GM19455 (cell line): ENCODE measurements at regions not wholly inside any gene's neighbourhood (a gene's known extent, or its start where the extent isn't known, plus 50 kb on each side); places are given as distances from the start of the nearest gene placed in this dataset.

Experiments
- ATAC-seq: cut with Tn5 transposase; IDR thresholded peaks from one replicate; pipeline ENCODE4 v1.9.1; 2021; ENCODE audit not compliant: unreplicated experiment

- no peak for ATAC-seq
These were observed 392.3 kb upstream of the LRRC4C start for GRCh38 chr11:41851743-41852142.

- ATAC-seq, result no peak
These were observed 402.4 kb upstream of the LRRC4C start for GRCh38 chr11:41861838-41862237.

DNA sequence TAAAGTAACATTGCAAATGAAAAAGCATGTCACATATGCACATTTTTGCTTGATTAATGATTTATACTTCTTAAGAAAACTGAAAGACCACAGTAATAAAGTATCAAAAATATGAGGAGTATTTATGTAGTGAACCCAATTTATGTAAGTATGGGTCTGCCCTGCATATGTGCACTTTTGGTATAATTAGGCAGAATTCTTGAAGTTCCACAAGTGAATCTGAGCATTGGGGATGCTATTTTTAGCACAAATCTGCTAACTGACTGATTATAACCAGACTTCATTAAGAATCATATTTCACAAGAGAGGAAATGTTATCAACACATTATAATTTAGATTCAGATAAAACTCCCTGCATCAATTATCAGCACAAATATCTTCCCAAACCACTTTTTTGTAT is 407.1 kb upstream of the LRRC4C start:
- ATAC-seq, result no peak

GRCh38 chr11:41868606-41869005 is 409.2 kb upstream of the LRRC4C start:
- ATAC-seq, result no peak

GRCh38 chr11:41872426-41872825 is 413.0 kb upstream of the LRRC4C start:
- no peak for ATAC-seq

DNA sequence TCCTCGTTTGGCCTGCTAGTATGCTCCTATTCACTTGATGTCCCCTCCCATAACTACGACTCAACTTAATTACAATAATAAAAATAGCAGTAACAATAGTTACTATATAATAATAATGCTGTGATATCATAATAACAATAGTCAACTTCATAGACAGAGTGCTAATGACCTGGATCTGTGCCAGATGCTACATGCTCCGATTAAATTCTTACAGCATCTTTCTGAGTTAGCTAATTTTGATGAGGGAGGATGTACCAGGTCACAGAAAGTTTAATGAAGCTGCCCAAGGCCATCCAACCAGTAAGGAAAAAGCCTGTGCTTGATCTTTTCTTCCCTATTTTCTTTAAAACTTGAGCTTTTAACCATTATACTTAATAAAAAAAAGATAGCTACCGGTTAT is 413.4 kb upstream of the LRRC4C start:
- ATAC-seq, result no peak

- no peak for ATAC-seq
These were observed 418.6 kb upstream of the LRRC4C start for GRCh38 chr11:41878095-41878494.

DNA sequence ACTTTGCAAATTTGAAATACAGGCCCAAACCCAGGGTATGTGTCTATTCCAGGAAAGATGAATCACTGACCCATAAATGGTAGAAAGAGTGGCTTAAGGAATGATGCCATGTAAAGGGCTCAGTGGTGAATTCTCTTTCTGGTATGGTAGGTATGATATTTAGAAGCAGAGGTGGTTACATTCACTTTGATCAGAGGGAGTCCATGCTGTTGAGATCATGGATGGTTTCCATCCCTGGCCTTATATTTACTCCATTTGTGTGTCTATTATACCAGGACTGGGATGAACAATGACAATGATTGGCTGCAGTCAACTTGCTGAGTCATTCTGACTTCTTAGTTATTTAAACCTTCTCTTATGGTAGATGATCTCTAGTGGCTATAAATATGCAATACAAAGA is 419.8 kb upstream of the LRRC4C start:
- ATAC-seq, result no peak

GRCh38 chr11:41895081-41895480 is 435.6 kb upstream of the LRRC4C start:
- ATAC-seq, result no peak

GRCh38 chr11:41897991-41898390 is 438.5 kb upstream of the LRRC4C start:
- ATAC-seq, result no peak

DNA sequence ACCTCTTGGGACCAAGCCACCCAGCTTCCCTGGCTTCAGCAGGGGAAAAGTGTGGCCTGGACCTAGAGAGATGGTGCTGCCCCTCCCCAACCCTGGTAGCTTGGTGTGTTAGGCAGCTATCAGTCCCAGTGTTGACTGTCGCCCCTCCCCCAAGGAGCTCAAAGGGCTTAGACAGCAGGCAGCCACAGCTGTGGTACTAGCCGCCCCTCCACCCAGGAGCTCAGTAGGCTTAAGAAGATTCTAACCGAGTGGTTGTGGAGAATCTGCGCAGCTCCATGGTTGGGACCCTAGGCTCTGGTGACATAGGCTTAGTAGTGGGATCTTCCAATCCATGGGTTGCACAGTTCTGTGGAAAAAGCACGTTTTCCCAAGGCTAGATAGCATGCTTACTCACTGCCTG is 458.4 kb upstream of the LRRC4C start:
- no peak for ATAC-seq

DNA sequence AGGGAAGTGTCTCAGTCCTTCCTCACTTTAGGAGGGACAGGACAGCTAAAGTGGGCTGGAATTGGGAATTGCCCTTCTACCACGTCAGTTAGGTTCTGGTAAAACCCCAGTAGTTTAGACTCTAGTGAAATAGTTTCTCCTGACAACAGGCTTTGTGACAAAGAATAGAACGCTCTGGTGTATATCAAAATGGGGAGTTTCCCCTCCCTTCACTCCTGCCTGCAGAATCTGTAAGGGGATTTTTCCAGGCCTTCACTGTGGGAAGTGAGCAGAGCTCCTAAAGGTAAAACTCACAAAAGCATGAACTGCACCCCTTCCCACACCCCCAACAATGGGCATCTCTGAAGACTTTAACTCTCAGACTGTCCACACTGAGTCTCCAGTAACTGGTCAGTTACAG is 460.9 kb upstream of the LRRC4C start:
- no peak for ATAC-seq

GRCh38 chr11:41921746-41922390 is 462.4 kb upstream of the LRRC4C start:
- ATAC-seq, result no peak

DNA sequence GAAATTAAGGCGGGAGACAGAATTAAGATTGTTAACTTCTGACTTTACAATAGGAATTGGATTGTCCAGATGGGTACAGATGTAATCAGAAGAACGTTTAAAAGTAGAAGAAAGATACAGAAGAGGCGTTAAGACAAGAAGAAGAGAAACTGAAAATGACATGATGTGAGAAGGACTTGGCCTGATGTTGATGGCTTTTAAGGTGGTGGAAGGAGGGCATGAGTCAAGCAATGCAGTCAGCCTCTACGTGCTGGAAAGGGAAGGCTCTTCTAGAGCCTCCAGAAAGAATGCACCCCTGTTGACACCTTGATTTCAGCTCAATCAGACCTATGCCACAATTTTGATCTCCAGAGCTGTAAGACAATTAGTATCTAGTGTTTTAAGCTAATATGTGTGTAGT is 466.9 kb upstream of the LRRC4C start:
- no peak for ATAC-seq

DNA sequence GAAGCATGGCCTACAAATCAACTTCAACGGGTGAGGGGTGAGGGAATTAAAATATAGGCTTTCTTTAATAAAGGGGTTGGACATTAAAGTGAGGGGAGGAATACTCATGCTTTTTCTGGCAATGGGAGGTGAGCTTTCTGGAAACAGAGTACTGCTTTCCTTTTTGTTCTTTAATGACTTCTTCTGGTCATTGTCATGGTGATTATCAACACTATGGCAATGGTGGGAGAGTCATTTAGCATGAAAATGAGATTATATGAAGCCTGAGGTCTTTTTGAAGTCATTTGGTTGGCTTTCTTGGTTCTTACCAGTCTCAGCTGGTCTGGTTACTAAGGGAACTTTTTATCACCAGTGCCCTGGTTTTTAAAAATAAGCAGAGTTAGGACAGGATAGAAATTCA is 475.8 kb upstream of the LRRC4C start:
- no peak for ATAC-seq

DNA sequence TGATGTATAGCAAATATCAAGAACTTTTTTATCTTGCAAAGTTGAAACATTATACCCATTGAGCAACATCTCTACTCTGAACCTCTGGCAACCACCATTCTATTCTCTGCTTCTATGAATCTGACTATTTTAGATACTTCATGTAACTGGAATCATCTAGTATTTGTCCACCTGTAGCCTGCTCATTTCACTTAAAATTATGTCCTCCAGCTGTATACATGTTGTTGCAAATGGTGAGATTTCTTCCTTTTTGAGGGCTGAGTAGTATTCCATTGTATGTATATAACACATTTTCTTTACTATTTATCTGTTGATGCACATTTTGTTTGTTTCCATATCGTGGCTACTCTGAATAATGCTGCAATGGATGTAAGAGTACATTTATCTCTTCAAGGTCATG is 476.3 kb upstream of the LRRC4C start:
- ATAC-seq, result no peak

- no peak for ATAC-seq
These were observed 484.2 kb upstream of the LRRC4C start for GRCh38 chr11:41943656-41944055.

DNA sequence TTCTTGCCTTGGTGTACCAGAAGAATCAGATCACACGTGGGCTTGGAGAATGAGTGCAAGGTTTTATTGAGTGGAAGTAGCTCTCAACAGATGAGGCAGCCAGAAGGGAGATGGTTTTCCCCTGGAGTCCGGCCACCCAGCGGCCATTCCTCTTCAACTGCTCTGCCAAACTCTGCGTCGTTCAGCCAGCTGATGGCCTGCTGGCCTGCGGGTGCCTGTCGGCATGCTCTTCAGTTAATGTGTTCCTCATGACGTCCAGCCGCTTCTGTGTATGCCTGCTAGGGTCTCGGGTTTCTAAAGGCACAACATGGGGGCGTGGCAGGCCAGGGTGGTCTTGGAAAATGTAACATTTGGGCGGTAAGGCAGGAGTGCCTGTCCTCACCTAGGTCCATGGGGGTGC is 487.9 kb upstream of the LRRC4C start:
- ATAC-seq, result no peak

- no peak for ATAC-seq
These were observed 491.2 kb upstream of the LRRC4C start for GRCh38 chr11:41950470-41951143.

DNA sequence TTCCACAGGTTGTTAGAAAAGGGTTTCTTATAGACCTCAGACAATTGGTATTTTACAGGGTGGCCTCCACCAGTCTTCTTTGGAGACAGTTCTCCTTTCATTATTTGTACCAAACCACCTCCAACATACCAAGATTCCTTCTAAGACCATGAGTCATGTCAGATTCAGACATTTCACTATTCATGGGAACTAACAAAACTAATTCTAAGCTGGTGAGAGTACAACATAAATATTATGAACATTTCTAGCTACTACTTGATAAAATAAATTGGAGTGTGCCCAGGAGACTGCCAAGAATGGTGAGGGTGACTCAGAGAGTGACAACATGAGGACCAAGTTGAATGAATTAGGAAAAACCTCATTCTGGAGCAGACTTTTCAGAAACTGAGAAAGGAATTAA is 494.6 kb upstream of the LRRC4C start:
- ATAC-seq, result no peak

GRCh38 chr11:41955066-41955465 is 495.6 kb upstream of the LRRC4C start:
- ATAC-seq, result no peak

GRCh38 chr11:41955635-41956400 is 496.4 kb upstream of the LRRC4C start:
- ATAC-seq, result no peak
